Activated CD4-positive, alpha-beta T cell treated with anti-CD3 and anti-CD28 coated beads, Interleukin-2, amount 50 U/mL, for 4 hours (primary cell): ENCODE measurements at regions not wholly inside any gene's neighbourhood (a gene's known extent, or its start where the extent isn't known, plus 50 kb on each side); places are given as distances from the start of the nearest gene placed in this dataset.
"Not testable (repeated sequence)": the region's sequence is repeated elsewhere in the genome, so short reads cannot be mapped to it uniquely, and the experiment has no call there.

Experiments
- DNase-seq, 2 experiments: peaks; one replicate each; pipeline ENCODE4 v3.0.0-alpha.2; 2020

- no peak for DNase-seq
Observed at GRCh38 chr6:170192905-170193304, 98.0 kb downstream of the DLL1 start.

GRCh38 chr6:170192101-170192500 is 98.8 kb downstream of the DLL1 start:
- DNase-seq = not testable (repeated sequence)

- DNase-seq = no peak
Observed at GRCh38 chr6:170190046-170190445, 100.8 kb downstream of the DLL1 start.

GRCh38 chr6:170189236-170189635 is 101.6 kb downstream of the DLL1 start:
- DNase-seq = no peak

GRCh38 chr6:170188571-170189001 is 102.3 kb downstream of the DLL1 start:
- DNase-seq = no peak

GRCh38 chr6:170187669-170188566 is 103.0 kb downstream of the DLL1 start:
- DNase-seq = no peak

GRCh38 chr6:170186941-170187668 is 103.8 kb downstream of the DLL1 start:
- no peak for DNase-seq

GRCh38 chr6:170186006-170186935 is 104.6 kb downstream of the DLL1 start:
- no peak for DNase-seq

GRCh38 chr6:170185175-170185978 is 105.5 kb downstream of the DLL1 start:
- DNase-seq = no peak

GRCh38 chr6:170184316-170184715 is 106.6 kb downstream of the DLL1 start:
- no peak for DNase-seq

- no peak for DNase-seq
Observed at GRCh38 chr6:170183521-170183920, 107.4 kb downstream of the DLL1 start.

- no peak for DNase-seq
Observed at GRCh38 chr6:170182781-170183120, 108.1 kb downstream of the DLL1 start.

- DNase-seq = no peak
Observed at GRCh38 chr6:170182093-170182780, 108.6 kb downstream of the DLL1 start.

- DNase-seq = no peak
Observed at GRCh38 chr6:170181338-170181690, 109.6 kb downstream of the DLL1 start.

- DNase-seq = no peak
Observed at GRCh38 chr6:170180671-170181337, 110.1 kb downstream of the DLL1 start.

- no peak for DNase-seq
Observed at GRCh38 chr6:170179616-170180324, 111.1 kb downstream of the DLL1 start.

- no peak for DNase-seq
Observed at GRCh38 chr6:170178561-170179477, 112.1 kb downstream of the DLL1 start.

GRCh38 chr6:170177772-170178560 is 112.9 kb downstream of the DLL1 start:
- DNase-seq = no peak
